IMR-90 (cell line): ENCODE measurements at regions not wholly inside any gene's neighbourhood (a gene's known extent, or its start where the extent isn't known, plus 50 kb on each side); places are given as distances from the start of the nearest gene placed in this dataset.

Experiments used
- ATAC-seq: fragments of 200-7000 bp; cut with Tn5 transposase; 2 replicates; pipeline ENCODE4 v1.9.1; 2020; ENCODE audit warnings: low read depth, mild to moderate bottlenecking, moderate library complexity
- BruUV-seq: library from RNA; stranded (reverse); fragments of 400-500 nt; replicated peaks from 2 replicates; lab custom pipeline; 2021; lab: Mats Ljungman, UMichigan
- CTCF ChIA-PET: fragments of 300-600 bp; formaldehyde crosslinking; extraction: SDS; loops from one replicate; lab custom pipeline; 2021; ENCODE audit warnings: antibody characterized with exemption; lab: Yijun Ruan, JAX
- POLR2A ChIA-PET: fragments of 300-600 bp; sonication (Branson Sonifier 250); formaldehyde crosslinking; loops from one replicate; lab custom pipeline; 2022; ENCODE audit warnings: antibody characterized with exemption; ENCODE audit not compliant: unreplicated experiment; lab: Charles Lee
- DNase-seq: peaks from one replicate; pipeline ENCODE4 v3.0.0; 2013
- H2AFZ ChIP-seq: replicated peaks from 2 replicates; pipeline ENCODE3; 2013; ENCODE audit warnings: low read length, mild to moderate bottlenecking; ENCODE audit not compliant: poor library complexity
- H2AK5ac ChIP-seq: 2 replicates; pipeline ENCODE4 v1.6.1; 2013; ENCODE audit warnings: low read depth, low read length, inconsistent platforms
- H2AK9ac ChIP-seq: replicated peaks from 2 replicates; pipeline ENCODE3; 2013; ENCODE audit warnings: mild to moderate bottlenecking, low read depth, low read length, moderate library complexity; ENCODE audit not compliant: poor library complexity
- H2BK120ac ChIP-seq: 2 replicates; pipeline ENCODE4 v1.6.1; 2013; ENCODE audit warnings: low read depth, low read length, inconsistent platforms
- H2BK15ac ChIP-seq: 3 replicates; pipeline ENCODE4 v1.6.1; 2013; ENCODE audit warnings: low read depth, low read length, inconsistent platforms
- H2BK20ac ChIP-seq: 2 replicates; pipeline ENCODE4 v1.6.1; 2013; ENCODE audit warnings: low read depth, mild to moderate bottlenecking, inconsistent platforms, low read length, moderate library complexity
- H2BK5ac ChIP-seq: 2 replicates; pipeline ENCODE4 v1.6.1; 2013; ENCODE audit warnings: mild to moderate bottlenecking, low read depth, low read length, inconsistent platforms; ENCODE audit not compliant: poor library complexity, severe bottlenecking
- H3K14ac ChIP-seq: replicated peaks from 2 replicates; pipeline ENCODE4 v1.6.1; 2013; ENCODE audit warnings: low read depth, low read length, inconsistent platforms
- H3K18ac ChIP-seq: 2 replicates; pipeline ENCODE4 v1.6.1; 2013; ENCODE audit warnings: low read depth, low read length, control low read depth
- H3K23ac ChIP-seq: 2 replicates; pipeline ENCODE4 v1.6.1; 2013; ENCODE audit warnings: low read depth, low read length, inconsistent platforms
- H3K27ac ChIP-seq: 2 replicates; pipeline ENCODE4 v1.5.1; 2013; ENCODE audit warnings: mild to moderate bottlenecking, control low read depth, low read length; ENCODE audit not compliant: insufficient read depth
- H3K27me3 ChIP-seq: 2 replicates; pipeline ENCODE4 v1.6.1; 2013; ENCODE audit warnings: low read length; ENCODE audit not compliant: control insufficient read depth, insufficient read depth
- H3K36me3 ChIP-seq: 2 replicates; pipeline ENCODE4 v1.6.1; 2013; ENCODE audit warnings: low read length, mixed read lengths; ENCODE audit not compliant: control insufficient read depth, insufficient read depth
- H3K4ac ChIP-seq: 2 replicates; pipeline ENCODE4 v1.6.1; 2013; ENCODE audit warnings: low read depth, low read length, inconsistent platforms
- H3K4me1 ChIP-seq: 2 replicates; pipeline ENCODE4 v1.6.1; 2013; ENCODE audit warnings: low read length, mixed read lengths; ENCODE audit not compliant: control insufficient read depth, insufficient read depth
- H3K4me2 ChIP-seq: 2 replicates; pipeline ENCODE4 v1.6.1; 2013; ENCODE audit warnings: low read depth, mild to moderate bottlenecking, control low read depth, low read length, moderate library complexity
- H3K4me3 ChIP-seq: 2 replicates; pipeline ENCODE4 v1.5.1; 2013; ENCODE audit warnings: low read depth, mild to moderate bottlenecking, control low read depth, low read length, moderate library complexity; ENCODE audit not compliant: insufficient read depth
- H3K56ac ChIP-seq: 2 replicates; pipeline ENCODE4 v1.6.1; 2013; ENCODE audit warnings: low read length, inconsistent platforms; ENCODE audit not compliant: insufficient read depth; ENCODE audit errors: extremely low read depth
- H3K79me1 ChIP-seq, 2 experiments: 2 replicates each; pipeline ENCODE4 v1.6.1; 2013; ENCODE audit warnings: low read length in 2 of 2, inconsistent platforms in 1 of 2, low read depth in 1 of 2
- H3K9ac ChIP-seq: 2 replicates; pipeline ENCODE4 v1.6.1; 2013; ENCODE audit warnings: low read depth, low read length, control low read depth
- H3K9me1 ChIP-seq: 2 replicates; pipeline ENCODE4 v1.6.1; 2013; ENCODE audit warnings: low read length, inconsistent platforms; ENCODE audit not compliant: insufficient read depth
- H3K9me3 ChIP-seq: 2 replicates; pipeline ENCODE4 v1.6.1; 2013; ENCODE audit warnings: low read length; ENCODE audit not compliant: control insufficient read depth, insufficient read depth
- H4K20me1 ChIP-seq: 2 replicates; pipeline ENCODE4 v1.6.1; 2013; ENCODE audit warnings: low read length, inconsistent platforms; ENCODE audit not compliant: insufficient read depth
- H4K5ac ChIP-seq: 2 replicates; pipeline ENCODE4 v1.6.1; 2013; ENCODE audit warnings: mild to moderate bottlenecking, low read depth, low read length, control low read depth
- H4K8ac ChIP-seq, 2 experiments: 2 replicates each; pipeline ENCODE4 v1.6.1; 2013; ENCODE audit warnings: low read depth in 2 of 2, low read length in 2 of 2, control low read depth in 1 of 2, inconsistent platforms in 1 of 2
- H4K91ac ChIP-seq: 2 replicates; pipeline ENCODE4 v1.6.1; 2013; ENCODE audit warnings: low read depth, low read length, inconsistent platforms; ENCODE audit not compliant: insufficient read depth
- BHLHE40 ChIP-seq: fragments of 150-350 bp; IDR thresholded peaks from 2 replicates; pipeline ENCODE4 v1.6.1; 2016; ENCODE audit warnings: mild to moderate bottlenecking, low read depth, low read length
- CEBPB ChIP-seq: IDR thresholded peaks from 2 replicates; pipeline ENCODE4 v1.6.1; 2012; ENCODE audit warnings: low read depth, low read length, improper control_type of control experiment
- CHD1 ChIP-seq: IDR thresholded peaks from 2 replicates; pipeline ENCODE4 v1.6.1; 2012; ENCODE audit warnings: low read depth, low read length, improper control_type of control experiment
- CTCF ChIP-seq: conservative IDR thresholded peaks from 2 replicates; pipeline ENCODE4 v1.5.1; 2012; ENCODE audit warnings: mild to moderate bottlenecking, low read depth, low read length, improper control_type of control experiment
- FOS ChIP-seq: fragments of 150-350 bp; IDR thresholded peaks from 2 replicates; pipeline ENCODE4 v1.6.1; 2016; ENCODE audit warnings: low read depth, low read length
- MAFK ChIP-seq: IDR thresholded peaks from 2 replicates; pipeline ENCODE4 v1.6.1; 2012; ENCODE audit warnings: low read depth, low read length, improper control_type of control experiment
- MAZ ChIP-seq: IDR thresholded peaks from 2 replicates; pipeline ENCODE4 v1.6.1; 2012; ENCODE audit warnings: low read depth, mild to moderate bottlenecking, low read length, improper control_type of control experiment, moderate library complexity, borderline replicate concordance
- MXI1 ChIP-seq: IDR thresholded peaks from 2 replicates; pipeline ENCODE4 v1.6.1; 2012; ENCODE audit warnings: low read depth, mild to moderate bottlenecking, low read length, moderate library complexity, borderline replicate concordance
- NFE2L2 ChIP-seq: fragments of 150-350 bp; IDR thresholded peaks from 2 replicates; pipeline ENCODE4 v1.6.1; 2016; ENCODE audit warnings: low read depth, mild to moderate bottlenecking, low read length
- POLR2A ChIP-seq: IDR thresholded peaks from 2 replicates; pipeline ENCODE4 v1.6.1; 2012; ENCODE audit warnings: mild to moderate bottlenecking, low read depth, low read length
- RAD21 ChIP-seq: IDR thresholded peaks from 2 replicates; pipeline ENCODE4 v1.6.1; 2012; ENCODE audit warnings: low read length, improper control_type of control experiment
- RCOR1 ChIP-seq: IDR thresholded peaks from 2 replicates; pipeline ENCODE4 v1.6.1; 2012; ENCODE audit warnings: mild to moderate bottlenecking, low read length, improper control_type of control experiment; ENCODE audit not compliant: insufficient replicate concordance
- RFX5 ChIP-seq: IDR thresholded peaks from 2 replicates; pipeline ENCODE4 v1.8.0; 2012; ENCODE audit warnings: low read depth, mild to moderate bottlenecking, low read length, moderate library complexity
- SMC3 ChIP-seq: fragments of 150-350 bp; IDR thresholded peaks from 2 replicates; pipeline ENCODE4 v1.6.1; 2016; ENCODE audit warnings: low read depth, mild to moderate bottlenecking, antibody characterized with exemption, low read length, moderate library complexity
- USF2 ChIP-seq: fragments of 150-350 bp; IDR thresholded peaks from 2 replicates; pipeline ENCODE4 v1.6.1; 2017; ENCODE audit warnings: mild to moderate bottlenecking, antibody characterized with exemption, low read length, low read depth
- WGBS, 2 experiments: methylation state at CpG; one replicate each; pipeline versions ENCODE4 v1.1.5 to v1.1.7; 2013; ENCODE audit warnings: missing lambda C conversion rate in 2 of 2; ENCODE audit not compliant: insufficient read length in 1 of 2; ENCODE audit errors: extremely low coverage in 2 of 2; 5-methylcytosine and 5-hydroxymethylcytosine counted together
- dilution Hi-C: fragments of 300-500 bp; cut with HindIII; formaldehyde crosslinking; loops from one replicate; pipeline ENCODE4 v1.14.3; 2018; ENCODE audit warnings: low sequenced_read_pairs; ENCODE audit not compliant: unreplicated experiment
- in situ Hi-C: fragments of 300-500 bp; cut with MboI; formaldehyde crosslinking; loops from 3 replicates; pipeline ENCODE4 v1.14.3; 2019; ENCODE audit warnings: low sequenced_read_pairs, inconsistent platforms, mixed read lengths
- intact Hi-C: fragments of 100-400 bp; cut with micrococcal nuclease; formaldehyde crosslinking; loops from 2 replicates; pipeline ENCODE4 v1.10.0; 2022
- TF ChIP-seq, protein P1 (sequence below): fragments of 150-350 bp; IDR thresholded peaks from 2 replicates; pipeline ENCODE4 v1.6.1; 2016; ENCODE audit warnings: low read depth, mild to moderate bottlenecking, low read length, moderate library complexity, borderline replicate concordance

- no peak overlapping the region for H2AK5ac ChIP-seq
- DNase-seq = no peak
- H3K23ac ChIP-seq = no peak overlapping the region
- WGBS, 2 experiments = no CpG with 5 or more reads among the region's 3 CpGs
- no peak overlapping the region for H2BK120ac ChIP-seq
- no peak overlapping the region for H2BK20ac ChIP-seq
- no peak overlapping the region for H3K18ac ChIP-seq
- dilution Hi-C loops = no loop called here
- no peak overlapping the region for H4K8ac ChIP-seq
- H2BK15ac ChIP-seq = no peak overlapping the region
- no peak for TF ChIP-seq USF2
- TF ChIP-seq MXI1 = no peak
- TF ChIP-seq NFE2L2 = no peak
- no peak for TF ChIP-seq FOS
- TF ChIP-seq RFX5 = no peak
- TF ChIP-seq CHD1 = no peak
- no peak for TF ChIP-seq RAD21
- TF ChIP-seq SMC3 = no peak
- no peak for TF ChIP-seq MAZ
- TF ChIP-seq MAFK = no peak
- TF ChIP-seq RCOR1 = no peak
- no peak for TF ChIP-seq BHLHE40
- TF ChIP-seq POLR2A = no peak
- no peak for TF ChIP-seq CTCF
- no peak for TF ChIP-seq CEBPB
- TF ChIP-seq, protein P1, sequence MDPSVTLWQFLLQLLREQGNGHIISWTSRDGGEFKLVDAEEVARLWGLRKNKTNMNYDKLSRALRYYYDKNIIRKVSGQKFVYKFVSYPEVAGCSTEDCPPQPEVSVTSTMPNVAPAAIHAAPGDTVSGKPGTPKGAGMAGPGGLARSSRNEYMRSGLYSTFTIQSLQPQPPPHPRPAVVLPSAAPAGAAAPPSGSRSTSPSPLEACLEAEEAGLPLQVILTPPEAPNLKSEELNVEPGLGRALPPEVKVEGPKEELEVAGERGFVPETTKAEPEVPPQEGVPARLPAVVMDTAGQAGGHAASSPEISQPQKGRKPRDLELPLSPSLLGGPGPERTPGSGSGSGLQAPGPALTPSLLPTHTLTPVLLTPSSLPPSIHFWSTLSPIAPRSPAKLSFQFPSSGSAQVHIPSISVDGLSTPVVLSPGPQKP = no peak
- no peak for ATAC-seq
- H3K9ac ChIP-seq = no peak overlapping the region
- BruUV-seq = no TSS peak
- no peak overlapping the region for H2AK9ac ChIP-seq
- intact Hi-C loops = no loop called here
- no peaks in the 10 kb centered on the region for H3K4me1 ChIP-seq
- H3K27me3 ChIP-seq = no peaks in the 10 kb centered on the region
- H2BK5ac ChIP-seq = no peak overlapping the region
- in situ Hi-C loops = no loop called here
- H3K4me2 ChIP-seq = no peak overlapping the region
- H3K4me3 ChIP-seq = no peak overlapping the region
- no peak overlapping the region for H3K27ac ChIP-seq
- H3K9me3 ChIP-seq = peaks cover 18% of the 10 kb centered on the region
- no peaks in the 10 kb centered on the region for H3K79me1 ChIP-seq
- CTCF ChIA-PET = no interaction called here
- H3K4ac ChIP-seq = no peak overlapping the region
- no peak overlapping the region for H4K5ac ChIP-seq
- H4K91ac ChIP-seq = no peak overlapping the region
- no peaks in the 10 kb centered on the region for H4K20me1 ChIP-seq
- H3K9me1 ChIP-seq = no peaks in the 10 kb centered on the region
- no peak overlapping the region for H3K56ac ChIP-seq
- no peak overlapping the region for H2AFZ ChIP-seq
- H3K36me3 ChIP-seq = no peaks in the 10 kb centered on the region
- no peak overlapping the region for H3K14ac ChIP-seq
- POLR2A ChIA-PET = no interaction called here
Observed at GRCh38 chr9:1713841-1714240, 301.3 kb upstream of the SMARCA2 start.
